HG03342 (cell line): ENCODE measurements at regions not wholly inside any gene's neighbourhood (a gene's known extent, or its start where the extent isn't known, plus 50 kb on each side); places are given as distances from the start of the nearest gene placed in this dataset.
"Not testable (repeated sequence)": the region's sequence is repeated elsewhere in the genome, so short reads cannot be mapped to it uniquely, and the experiment has no call there.

Experiments
- ATAC-seq: cut with Tn5 transposase; IDR thresholded peaks from one replicate; pipeline ENCODE4 v1.9.1; 2021; ENCODE audit warnings: mild to moderate bottlenecking, moderate library complexity; ENCODE audit not compliant: unreplicated experiment

GRCh38 chr12:22115711-22116110, 69.7 kb downstream of the CMAS start:
- ATAC-seq = no peak

GRCh38 chr12:22116376-22116775, 70.4 kb downstream of the CMAS start:
- no peak for ATAC-seq

- no peak for ATAC-seq
Observed at GRCh38 chr12:22117563-22118237, 71.7 kb downstream of the CMAS start.

GRCh38 chr12:22118238-22118790, 72.3 kb downstream of the CMAS start:
- ATAC-seq = no peak

GRCh38 chr12:22121224-22121623, 75.2 kb downstream of the CMAS start:
- peak; percentile 66 for ATAC-seq

- no peak for ATAC-seq
Observed at GRCh38 chr12:22122359-22122758, 76.3 kb downstream of the CMAS start.

- ATAC-seq = no peak
Observed at GRCh38 chr12:22124987-22125386, 79.0 kb downstream of the CMAS start.

- ATAC-seq = not testable (repeated sequence)
Observed at GRCh38 chr12:22126101-22126500, 80.1 kb downstream of the CMAS start.

- ATAC-seq = no peak
Observed at GRCh38 chr12:22126758-22127157, 80.7 kb downstream of the CMAS start.

GRCh38 chr12:22130671-22131070, 84.7 kb downstream of the CMAS start:
- ATAC-seq = no peak

- not testable (repeated sequence) for ATAC-seq
Observed at GRCh38 chr12:22136604-22137117, 90.6 kb downstream of the CMAS start.
